ENCODE measurements at regions not wholly inside any gene's neighbourhood (a gene's known extent, or its start where the extent isn't known, plus 50 kb on each side); places are given as distances from the start of the nearest gene placed in this dataset.

GRCh38 chr9:99359336-99359735 lies 137.3 kb downstream of the SEC61B start:
- no peak for TF ChIP-seq POLR2AphosphoS5 (IDR thresholded peaks at IDR 0.05; ENCODE audit: low read depth)
- TF ChIP-seq CTCF (IDR thresholded peaks at IDR 0.05; ENCODE audit: insufficient read depth, low read length), result no peak
- no peak for TF ChIP-seq SPI1 (IDR thresholded peaks at IDR 0.05; ENCODE audit: borderline replicate concordance, low read depth)
- TF ChIP-seq GABPA (IDR thresholded peaks at IDR 0.05; ENCODE audit: low read depth), result no peak

Data from HL-60 (cell line).